H9 (cell line): ENCODE measurements at regions not wholly inside any gene's neighbourhood (a gene's known extent, or its start where the extent isn't known, plus 50 kb on each side); places are given as distances from the start of the nearest gene placed in this dataset.

Experiments used
- DNase-seq: peaks from one replicate; pipeline ENCODE4 v3.0.0-alpha.2; 2017
- H2AFZ ChIP-seq: one replicate; pipeline ENCODE4 v1.6.1; 2013; ENCODE audit warnings: mild to moderate bottlenecking, low read length, control low read depth, moderate library complexity
- H2AK5ac ChIP-seq: 2 replicates; pipeline ENCODE4 v1.6.1; 2013; ENCODE audit warnings: low read length, control low read depth, mixed read lengths; ENCODE audit not compliant: insufficient read length
- H2BK120ac ChIP-seq: one replicate; pipeline ENCODE4 v1.6.1; 2013; ENCODE audit warnings: low read depth, mild to moderate bottlenecking, low read length, control low read depth, inconsistent platforms; ENCODE audit not compliant: poor library complexity, severe bottlenecking
- H2BK12ac ChIP-seq: 2 replicates; pipeline ENCODE4 v1.6.1; 2013; ENCODE audit warnings: low read length, control low read depth, mixed read lengths, low read depth; ENCODE audit not compliant: insufficient read length
- H2BK15ac ChIP-seq: 2 replicates; pipeline ENCODE4 v1.6.1; 2013; ENCODE audit warnings: low read depth, low read length, control low read depth
- H2BK20ac ChIP-seq: one replicate; pipeline ENCODE4 v1.6.1; 2013; ENCODE audit warnings: low read depth, mild to moderate bottlenecking, low read length, control low read depth, inconsistent platforms; ENCODE audit not compliant: poor library complexity, severe bottlenecking
- H2BK5ac ChIP-seq: 2 replicates; pipeline ENCODE4 v1.6.1; 2013; ENCODE audit warnings: low read length, control low read depth, mixed read lengths; ENCODE audit not compliant: insufficient read length
- H3K14ac ChIP-seq: 2 replicates; pipeline ENCODE4 v1.6.1; 2013; ENCODE audit warnings: low read length, control low read depth; ENCODE audit not compliant: insufficient read depth
- H3K18ac ChIP-seq: 2 replicates; pipeline ENCODE4 v1.6.1; 2013; ENCODE audit warnings: low read depth, mild to moderate bottlenecking, mixed read lengths, low read length, control low read depth; ENCODE audit not compliant: insufficient read length
- H3K23ac ChIP-seq: 2 replicates; pipeline ENCODE4 v1.6.1; 2013; ENCODE audit warnings: low read length, control low read depth, mixed read lengths, low read depth; ENCODE audit not compliant: insufficient read length
- H3K23me2 ChIP-seq: 2 replicates; pipeline ENCODE4 v1.6.1; 2013; ENCODE audit warnings: low read depth, mild to moderate bottlenecking, mixed read lengths, low read length, control low read depth; ENCODE audit not compliant: insufficient read length, poor library complexity, severe bottlenecking
- H3K27ac ChIP-seq: 2 replicates; pipeline ENCODE4 v1.5.1; 2013; ENCODE audit warnings: low read length, control low read depth, mixed read lengths, low read depth; ENCODE audit not compliant: insufficient read length
- H3K27me3 ChIP-seq: 2 replicates; pipeline ENCODE4 v1.6.1; 2013; ENCODE audit warnings: low read length, control low read depth, inconsistent platforms; ENCODE audit not compliant: insufficient read depth
- H3K4ac ChIP-seq: 2 replicates; pipeline ENCODE4 v1.6.1; 2013; ENCODE audit warnings: low read depth, mild to moderate bottlenecking, control low read depth, inconsistent platforms, low read length, moderate library complexity
- H3K4me1 ChIP-seq: 2 replicates; pipeline ENCODE4 v1.6.1; 2013; ENCODE audit warnings: low read length, control low read depth, inconsistent platforms; ENCODE audit not compliant: insufficient read depth
- H3K4me2 ChIP-seq: 2 replicates; pipeline ENCODE4 v1.6.1; 2013; ENCODE audit warnings: low read length, control low read depth, mixed read lengths; ENCODE audit not compliant: insufficient read length, insufficient read depth
- H3K56ac ChIP-seq: 2 replicates; pipeline ENCODE4 v1.6.1; 2013; ENCODE audit warnings: low read depth, mild to moderate bottlenecking, mixed read lengths, low read length, control low read depth; ENCODE audit not compliant: insufficient read length
- H3K79me1 ChIP-seq: 2 replicates; pipeline ENCODE4 v1.6.1; 2013; ENCODE audit warnings: low read depth, mild to moderate bottlenecking, moderate library complexity, low read length, control low read depth, inconsistent platforms; ENCODE audit not compliant: insufficient read depth, poor library complexity, severe bottlenecking
- H3K79me2 ChIP-seq: 2 replicates; pipeline ENCODE4 v1.6.1; 2013; ENCODE audit warnings: low read length, control low read depth, inconsistent platforms; ENCODE audit not compliant: insufficient read depth
- H3K9ac ChIP-seq: 2 replicates; pipeline ENCODE4 v1.6.1; 2013; ENCODE audit warnings: low read length, control low read depth, mixed read lengths; ENCODE audit not compliant: insufficient read length; ENCODE audit errors: extremely low read depth
- H3K9me3 ChIP-seq: one replicate; pipeline ENCODE4 v1.6.1; 2013; ENCODE audit warnings: low read depth, low read length, inconsistent platforms; ENCODE audit not compliant: control insufficient read depth
- H3T11ph ChIP-seq: one replicate; pipeline ENCODE4 v1.6.1; 2013; ENCODE audit warnings: mild to moderate bottlenecking, low read length, control low read depth, inconsistent platforms
- H4K20me1 ChIP-seq: one replicate; pipeline ENCODE4 v1.6.1; 2013; ENCODE audit not compliant: control insufficient read depth, insufficient read length, insufficient read depth
- H4K5ac ChIP-seq: 2 replicates; pipeline ENCODE4 v1.6.1; 2013; ENCODE audit warnings: low read depth, mild to moderate bottlenecking, mixed read lengths, low read length, control low read depth; ENCODE audit not compliant: insufficient read length
- H4K8ac ChIP-seq: replicated peaks from 2 replicates; pipeline ENCODE4 v1.6.1; 2013; ENCODE audit warnings: low read length, control low read depth, mixed read lengths, low read depth; ENCODE audit not compliant: insufficient read length
- H4K91ac ChIP-seq: 2 replicates; pipeline ENCODE4 v1.6.1; 2013; ENCODE audit warnings: low read depth, mild to moderate bottlenecking, moderate library complexity, mixed read lengths, low read length, control low read depth; ENCODE audit not compliant: insufficient read length
- H3K27ac Mint-ChIP-seq, 3 experiments: 2 replicates in 2 of 3; 3 replicates in 1 of 3; pipeline ENCODE4 v1.8.0; 2020 to 2021; ENCODE audit warnings: mixed read lengths in 3 of 3, mild to moderate bottlenecking in 1 of 3, moderate library complexity in 1 of 3
- H3K27me3 Mint-ChIP-seq: 2 replicates; pipeline ENCODE4 v1.8.0; 2021; ENCODE audit warnings: low read depth, mild to moderate bottlenecking, moderate library complexity, mixed read lengths
- H3K36me3 Mint-ChIP-seq, 3 experiments: 2 replicates in 2 of 3; 3 replicates in 1 of 3; pipeline ENCODE4 v1.8.0; 2020 to 2021; ENCODE audit warnings: low read depth in 3 of 3, mixed read lengths in 3 of 3; ENCODE audit not compliant: insufficient read depth in 1 of 3
- H3K4me1 Mint-ChIP-seq, 2 experiments: 2 replicates each; pipeline ENCODE4 v1.8.0; 2020; ENCODE audit warnings: mixed read lengths in 2 of 2
- H3K4me3 Mint-ChIP-seq, 2 experiments: 2 replicates in 1 of 2; 3 replicates in 1 of 2; pipeline ENCODE4 v1.8.0; 2020 to 2021; ENCODE audit warnings: mild to moderate bottlenecking in 2 of 2, mixed read lengths in 2 of 2, moderate library complexity in 1 of 2
- H3K9me3 Mint-ChIP-seq, 2 experiments: 2 replicates in 1 of 2; 3 replicates in 1 of 2; pipeline ENCODE4 v1.8.0; 2020; ENCODE audit warnings: mild to moderate bottlenecking in 2 of 2, mixed read lengths in 2 of 2, moderate library complexity in 1 of 2
- CTCF ChIP-seq: fragments of 200-600 bp; sonication (generic); conservative IDR thresholded peaks from 3 replicates; pipeline ENCODE4 v1.8.0; 2021; ENCODE audit warnings: antibody characterized with exemption, mild to moderate bottlenecking
- WGBS: extraction: QIAGEN DNeasy Blood & Tissue Kit; methylation state at CpG from one replicate; pipeline ENCODE4 v1.1.7; 2013; ENCODE audit warnings: missing lambda C conversion rate, low lambda C conversion rate, mixed read lengths; ENCODE audit not compliant: insufficient read length; ENCODE audit errors: extremely low coverage; 5-methylcytosine and 5-hydroxymethylcytosine counted together

GRCh38 chr10:83824099-83824498 lies 315.2 kb upstream of the GHITM start:
- peaks cover 0 to 3% of the 10 kb centered on the region in 2 experiments; a peak in 2 of 5 replicates for H3K9me3 Mint-ChIP-seq
- Histone ChIP-seq H3K23ac (no peak overlapping the region), H2BK20ac (no peak overlapping the region), H2BK5ac (no peak overlapping the region), H3K56ac (no peak overlapping the region), H3K23me2 (no peaks in the 10 kb centered on the region), H3K4ac (no peak overlapping the region), H4K5ac (no peak overlapping the region), H3K79me2 (no peaks in the 10 kb centered on the region), H2BK15ac (no peak overlapping the region), H4K91ac (no peak overlapping the region), H3K79me1 (no peaks in the 10 kb centered on the region), H2AFZ (no peak overlapping the region), H3K9me3 (no peaks in the 10 kb centered on the region), H3T11ph (no peak overlapping the region), H3K18ac (no peak overlapping the region), H3K4me2 (no peak overlapping the region), H3K14ac (no peak overlapping the region), H2AK5ac (no peak overlapping the region), H3K27ac (no peak overlapping the region), H3K27me3 (no peaks in the 10 kb centered on the region), H3K4me1 (no peaks in the 10 kb centered on the region), H2BK12ac (no peak overlapping the region), H3K9ac (no peak overlapping the region), H2BK120ac (no peak overlapping the region), H4K20me1 (no peaks in the 10 kb centered on the region), H4K8ac (no peak overlapping the region)
- H3K27me3 Mint-ChIP-seq, result no peaks in the 10 kb centered on the region; the same call in 1 of the 2 replicates
- TF ChIP-seq CTCF, result no peak
- no peaks in the 10 kb centered on the region for H3K4me1 Mint-ChIP-seq
- WGBS, result no CpG with 5 or more reads among the region's 3 CpGs
- no peaks in the 10 kb centered on the region for H3K36me3 Mint-ChIP-seq
- DNase-seq, result no peak
- H3K27ac Mint-ChIP-seq, result peak overlapping the region in 1 of 3 experiments; percentile 49; a peak in 1 of 7 replicates
- no peak overlapping the region for H3K4me3 Mint-ChIP-seq
